Activated naive CD4-positive, alpha-beta T cell treated with Interleukin-2 at 50 U/mL for 16 hours (primary cell): ENCODE measurements at regions not wholly inside any gene's neighbourhood (a gene's known extent, or its start where the extent isn't known, plus 50 kb on each side); places are given as distances from the start of the nearest gene placed in this dataset.

Source experiments
- DNase-seq: peaks from one replicate; pipeline ENCODE4 v3.0.0-alpha.2; 2020

GRCh38 chr7:13159467-13160184 lies 472.2 kb downstream of the ARL4A start:
- DNase-seq, result no peak

GRCh38 chr7:13161125-13161524 lies 473.7 kb downstream of the ARL4A start:
- DNase-seq, result no peak

- no peak for DNase-seq
These were observed 478.4 kb downstream of the ARL4A start for GRCh38 chr7:13165854-13166253.

GRCh38 chr7:13166801-13167200 lies 479.4 kb downstream of the ARL4A start:
- no peak for DNase-seq

GRCh38 chr7:13169356-13169755 lies 481.9 kb downstream of the ARL4A start:
- DNase-seq, result no peak

GRCh38 chr7:13174991-13175390 lies 487.6 kb downstream of the ARL4A start:
- DNase-seq, result no peak

GRCh38 chr7:13179011-13179582 lies 491.7 kb downstream of the ARL4A start:
- DNase-seq, result no peak

GRCh38 chr7:13179775-13180523 lies 492.5 kb downstream of the ARL4A start:
- DNase-seq, result no peak

GRCh38 chr7:13181216-13181615 lies 493.8 kb downstream of the ARL4A start:
- no peak for DNase-seq

- no peak for DNase-seq
These were observed 497.7 kb downstream of the ARL4A start for GRCh38 chr7:13185139-13185538.

GRCh38 chr7:13188236-13188805 lies 500.9 kb downstream of the ARL4A start:
- no peak for DNase-seq

- no peak for DNase-seq
These were observed 501.5 kb downstream of the ARL4A start for GRCh38 chr7:13188922-13189321.

GRCh38 chr7:13189668-13190067 lies 502.2 kb downstream of the ARL4A start:
- no peak for DNase-seq

- DNase-seq, result no peak
These were observed 510.1 kb downstream of the ARL4A start for GRCh38 chr7:13197501-13197900.

GRCh38 chr7:13198036-13198435 lies 510.6 kb downstream of the ARL4A start:
- DNase-seq, result no peak

- DNase-seq, result no peak
These were observed 511.3 kb downstream of the ARL4A start for GRCh38 chr7:13198727-13199126.

GRCh38 chr7:13201628-13202027 lies 514.2 kb downstream of the ARL4A start:
- DNase-seq, result no peak

GRCh38 chr7:13217768-13218167 lies 530.3 kb downstream of the ARL4A start:
- DNase-seq, result no peak

GRCh38 chr7:13225068-13225467 lies 537.6 kb downstream of the ARL4A start:
- no peak for DNase-seq

GRCh38 chr7:13226385-13226784 lies 539.0 kb downstream of the ARL4A start:
- DNase-seq, result no peak

- DNase-seq, result no peak
These were observed 543.8 kb downstream of the ARL4A start for GRCh38 chr7:13231216-13231615.

- DNase-seq, result no peak
These were observed 548.0 kb downstream of the ARL4A start for GRCh38 chr7:13235436-13235835.

- no peak for DNase-seq
These were observed 548.6 kb downstream of the ARL4A start for GRCh38 chr7:13236026-13236425.

- no peak for DNase-seq
These were observed 552.9 kb downstream of the ARL4A start for GRCh38 chr7:13240349-13240748.
